ENCODE measurements at regions not wholly inside any gene's neighbourhood (a gene's known extent, or its start where the extent isn't known, plus 50 kb on each side); places are given as distances from the start of the nearest gene placed in this dataset.
A peak's percentile ranks its signal among the peaks of the same experiment; 100 is the strongest.

GRCh38 chr1:185512442-185512841, 195.4 kb upstream of the IVNS1ABP start:
- no peak for DNase-seq (ENCODE audit: low spot score)

GRCh38 chr1:185501099-185501498, 184.1 kb upstream of the IVNS1ABP start:
- no peak for DNase-seq (ENCODE audit: low spot score)

GRCh38 chr1:185500001-185500626, 183.1 kb upstream of the IVNS1ABP start:
- no peak for DNase-seq (ENCODE audit: low spot score)

GRCh38 chr1:185498207-185498606, 181.2 kb upstream of the IVNS1ABP start:
- no peak for DNase-seq (ENCODE audit: low spot score)

GRCh38 chr1:185497177-185497576, 180.1 kb upstream of the IVNS1ABP start:
- DNase-seq (ENCODE audit: low spot score) = no peak

GRCh38 chr1:185495898-185496297, 178.9 kb upstream of the IVNS1ABP start:
- no peak for DNase-seq (ENCODE audit: low spot score)

- DNase-seq (ENCODE audit: low spot score) = no peak
These were observed 178.0 kb upstream of the IVNS1ABP start for GRCh38 chr1:185495007-185495406.

- DNase-seq (ENCODE audit: low spot score) = no peak
These were observed 175.2 kb upstream of the IVNS1ABP start for GRCh38 chr1:185492089-185492825.

- DNase-seq (ENCODE audit: low spot score) = no peak
These were observed 174.6 kb upstream of the IVNS1ABP start for GRCh38 chr1:185491604-185492003.

GRCh38 chr1:185490924-185491323, 173.9 kb upstream of the IVNS1ABP start:
- no peak for DNase-seq (ENCODE audit: low spot score)

- no peak for DNase-seq (ENCODE audit: low spot score)
These were observed 172.4 kb upstream of the IVNS1ABP start for GRCh38 chr1:185489406-185489805.

- no peak for DNase-seq (ENCODE audit: low spot score)
These were observed 171.8 kb upstream of the IVNS1ABP start for GRCh38 chr1:185488808-185489207.

- DNase-seq (ENCODE audit: low spot score) = no peak
These were observed 170.9 kb upstream of the IVNS1ABP start for GRCh38 chr1:185487936-185488335.

- no peak for DNase-seq (ENCODE audit: low spot score)
These were observed 170.0 kb upstream of the IVNS1ABP start for GRCh38 chr1:185487026-185487425.

GRCh38 chr1:185486346-185486745, 169.3 kb upstream of the IVNS1ABP start:
- DNase-seq (ENCODE audit: low spot score) = no peak

- DNase-seq (ENCODE audit: low spot score) = peak; percentile 23
These were observed 166.8 kb upstream of the IVNS1ABP start for GRCh38 chr1:185483664-185484450.

GRCh38 chr1:185483217-185483616, 166.2 kb upstream of the IVNS1ABP start:
- DNase-seq (ENCODE audit: low spot score) = no peak

GRCh38 chr1:185480545-185480944, 163.5 kb upstream of the IVNS1ABP start:
- no peak for DNase-seq (ENCODE audit: low spot score)

GRCh38 chr1:185479796-185480195, 162.8 kb upstream of the IVNS1ABP start:
- DNase-seq (ENCODE audit: low spot score) = no peak

- DNase-seq (ENCODE audit: low spot score) = no peak
These were observed 161.8 kb upstream of the IVNS1ABP start for GRCh38 chr1:185478877-185479276.

GRCh38 chr1:185477638-185478580, 160.9 kb upstream of the IVNS1ABP start:
- DNase-seq (ENCODE audit: low spot score) = peak; percentile 40

Data from HT-29 (cell line).